ENCODE measurements at regions not wholly inside any gene's neighbourhood (a gene's known extent, or its start where the extent isn't known, plus 50 kb on each side); places are given as distances from the start of the nearest gene placed in this dataset.

DNA sequence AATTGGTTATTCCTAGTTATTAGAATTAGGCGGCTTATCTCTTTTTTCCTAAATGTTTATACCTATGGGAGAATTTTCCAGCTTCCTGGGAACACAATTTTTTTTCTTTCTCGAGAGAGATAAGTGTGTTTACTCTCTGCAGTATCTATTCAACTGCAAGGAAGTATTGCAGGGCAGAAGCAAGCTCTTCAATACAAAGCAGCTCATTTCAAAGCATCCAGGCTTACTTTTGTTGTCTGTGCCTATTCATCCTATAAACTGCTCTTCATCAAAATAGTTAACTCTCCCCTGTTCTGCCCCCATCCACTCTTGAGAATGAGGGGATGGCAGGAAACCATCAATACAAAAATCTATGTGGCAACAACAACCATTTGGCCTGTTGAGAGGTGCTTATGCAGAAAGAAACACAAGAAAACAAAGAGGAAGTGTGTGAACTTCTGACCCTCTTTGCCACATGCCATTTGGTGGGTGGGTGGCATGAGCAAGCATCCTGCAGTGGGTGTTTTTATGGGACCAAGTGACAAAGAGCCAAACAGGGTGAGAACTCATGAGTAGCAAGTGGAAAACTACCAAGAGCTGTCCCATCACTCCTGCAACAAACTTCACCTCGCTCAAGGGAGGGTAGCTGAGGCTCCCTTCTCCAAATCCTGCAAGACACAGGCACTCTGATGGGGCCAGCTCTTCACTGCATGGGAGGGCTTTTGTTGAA, 50.6 kb upstream of the MRPS6 start:
- peak; percentile 33 to 44 for DNase-seq

DNA sequence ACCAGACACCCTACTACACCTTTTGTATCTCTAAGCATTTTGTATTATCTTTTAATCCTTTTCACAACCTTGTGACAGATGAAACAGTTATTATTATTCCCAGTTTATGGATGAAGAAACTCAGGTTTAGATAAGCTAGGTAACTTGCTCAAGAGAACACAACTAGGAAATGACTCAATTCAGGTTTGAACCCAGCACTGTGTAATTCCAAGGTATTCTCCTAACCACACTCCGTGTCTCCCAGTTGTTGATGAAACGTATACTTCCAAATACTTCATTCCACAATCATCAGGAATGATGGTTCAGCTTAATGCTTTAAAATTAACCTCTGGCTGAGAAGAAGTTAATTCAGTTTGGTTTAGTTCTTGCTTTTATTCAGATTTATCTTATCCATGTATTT, 51.7 kb upstream of the MRPS6 start:
- no peak for DNase-seq

DNA sequence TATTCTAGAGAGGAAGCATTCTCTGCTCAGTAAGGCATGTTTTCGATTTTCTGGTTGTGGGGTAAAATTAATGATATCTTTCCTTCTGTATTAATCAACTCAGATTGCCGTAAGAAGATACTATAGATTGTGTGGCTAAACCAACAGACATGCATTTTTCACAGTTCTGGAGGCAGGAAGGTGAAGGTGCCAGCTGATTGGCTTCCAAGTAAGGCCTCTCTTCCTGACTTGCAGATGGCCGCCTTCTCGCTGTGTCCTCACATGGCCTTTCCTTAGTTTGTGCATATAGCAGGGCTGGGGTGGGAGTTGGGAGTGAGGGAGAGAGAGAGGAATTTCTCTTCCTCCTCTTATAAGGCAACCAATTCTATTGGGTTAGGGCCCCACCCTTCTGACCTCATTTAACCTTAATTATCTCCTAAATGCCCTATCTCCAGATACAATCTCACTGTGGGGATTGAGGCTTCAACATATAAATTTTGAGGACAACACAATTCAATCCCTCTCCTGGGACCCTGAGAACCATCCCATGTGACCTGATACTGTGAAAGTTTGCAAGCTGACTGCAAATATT, 52.3 kb upstream of the MRPS6 start:
- no peak for DNase-seq

DNA sequence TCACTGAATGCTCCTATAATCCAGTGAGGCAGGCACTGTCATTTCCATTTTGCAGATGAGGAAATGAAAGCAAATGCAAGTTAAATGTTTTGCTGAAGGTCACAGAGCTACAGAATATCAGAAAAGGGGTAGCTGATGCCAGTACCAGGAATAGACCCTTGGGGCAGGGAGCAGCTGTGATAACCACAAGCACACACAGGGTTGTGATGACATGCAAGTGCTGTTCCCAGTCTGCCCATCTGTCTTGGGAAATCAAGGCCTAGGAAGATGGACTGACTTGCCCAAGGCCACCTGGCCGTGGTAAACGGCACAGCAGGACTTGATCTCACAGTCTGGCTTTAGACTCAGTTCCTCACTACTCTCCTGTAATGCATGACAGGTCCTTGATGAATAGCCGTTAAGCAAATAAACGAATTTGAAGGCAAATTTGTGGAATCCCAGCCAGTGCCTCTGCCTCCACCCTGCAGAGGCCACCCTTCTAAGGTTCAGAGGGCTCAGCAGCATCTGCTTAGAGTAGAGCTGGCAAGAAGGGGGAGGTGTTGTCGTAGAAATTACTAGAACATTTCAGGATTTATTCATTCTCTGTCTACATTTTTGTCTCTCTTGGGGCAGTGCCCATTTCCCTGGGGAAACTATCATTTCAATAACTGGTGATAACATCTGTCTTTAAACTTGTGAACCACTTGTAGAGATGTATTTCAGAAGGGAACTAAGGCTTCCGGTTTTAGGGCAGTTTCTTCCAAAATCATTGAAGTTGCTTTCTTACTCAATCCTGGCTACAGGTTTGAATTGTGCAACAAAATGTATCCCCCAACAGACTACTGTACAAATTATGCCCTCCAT, 53.2 kb upstream of the MRPS6 start:
- DNase-seq: no peak

DNA sequence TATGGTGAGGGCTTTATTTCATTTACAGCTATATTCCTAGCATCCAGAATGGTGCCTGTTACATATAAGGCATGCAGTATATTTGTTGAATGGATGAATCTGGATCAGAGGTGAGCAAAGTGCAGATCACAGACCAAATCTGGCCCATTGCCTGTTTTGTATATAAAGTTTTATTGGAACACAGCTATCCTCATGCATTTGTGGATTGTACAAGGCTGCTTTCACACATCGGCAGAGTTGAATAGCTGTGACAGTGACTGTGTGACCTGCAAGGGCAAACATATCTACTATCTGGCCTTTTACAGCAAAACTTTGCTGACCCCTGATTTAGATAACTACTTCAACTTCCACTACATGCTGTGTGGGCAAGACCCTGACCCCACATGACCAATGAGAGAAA, 54.0 kb upstream of the MRPS6 start:
- no peak for DNase-seq

DNA sequence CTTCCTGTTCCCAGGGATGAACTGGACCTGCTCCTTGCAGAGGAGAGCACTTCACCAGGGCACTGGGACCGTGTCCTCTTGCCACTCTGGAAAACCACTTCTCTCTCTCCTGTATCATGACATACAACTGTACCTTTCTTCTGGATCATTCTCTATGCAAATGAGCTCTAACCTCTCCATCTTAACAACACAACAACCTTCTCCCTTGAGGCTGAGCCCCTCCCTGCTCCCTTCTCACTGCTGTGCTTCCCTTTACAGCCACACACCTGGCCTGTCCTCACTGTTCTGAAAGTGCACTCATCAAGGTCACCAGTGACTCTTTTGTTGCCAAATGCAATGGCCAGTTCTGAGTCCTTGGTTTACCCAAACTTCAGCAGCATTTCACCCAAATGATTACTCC, 54.5 kb upstream of the MRPS6 start:
- DNase-seq: no peak

DNA sequence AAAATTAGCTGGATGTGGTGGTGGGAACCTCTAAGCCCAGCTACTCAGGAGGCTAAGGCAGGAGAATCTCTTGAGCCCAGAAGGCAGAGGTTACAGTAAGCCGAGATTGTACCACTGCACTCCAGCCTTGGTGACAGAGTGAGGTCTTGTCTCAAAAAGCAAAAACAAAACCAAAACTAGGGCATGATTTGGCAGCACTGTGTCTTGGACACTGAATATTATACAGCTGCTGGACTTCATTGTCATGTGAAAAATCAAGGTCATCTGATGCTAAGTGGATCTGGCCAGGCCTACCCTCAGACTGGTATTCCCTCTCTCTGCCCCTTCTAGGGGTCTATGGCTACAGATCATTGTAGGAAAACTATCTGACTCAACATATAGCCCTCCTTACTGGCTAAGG, 55.2 kb upstream of the MRPS6 start:
- no peak for DNase-seq

DNA sequence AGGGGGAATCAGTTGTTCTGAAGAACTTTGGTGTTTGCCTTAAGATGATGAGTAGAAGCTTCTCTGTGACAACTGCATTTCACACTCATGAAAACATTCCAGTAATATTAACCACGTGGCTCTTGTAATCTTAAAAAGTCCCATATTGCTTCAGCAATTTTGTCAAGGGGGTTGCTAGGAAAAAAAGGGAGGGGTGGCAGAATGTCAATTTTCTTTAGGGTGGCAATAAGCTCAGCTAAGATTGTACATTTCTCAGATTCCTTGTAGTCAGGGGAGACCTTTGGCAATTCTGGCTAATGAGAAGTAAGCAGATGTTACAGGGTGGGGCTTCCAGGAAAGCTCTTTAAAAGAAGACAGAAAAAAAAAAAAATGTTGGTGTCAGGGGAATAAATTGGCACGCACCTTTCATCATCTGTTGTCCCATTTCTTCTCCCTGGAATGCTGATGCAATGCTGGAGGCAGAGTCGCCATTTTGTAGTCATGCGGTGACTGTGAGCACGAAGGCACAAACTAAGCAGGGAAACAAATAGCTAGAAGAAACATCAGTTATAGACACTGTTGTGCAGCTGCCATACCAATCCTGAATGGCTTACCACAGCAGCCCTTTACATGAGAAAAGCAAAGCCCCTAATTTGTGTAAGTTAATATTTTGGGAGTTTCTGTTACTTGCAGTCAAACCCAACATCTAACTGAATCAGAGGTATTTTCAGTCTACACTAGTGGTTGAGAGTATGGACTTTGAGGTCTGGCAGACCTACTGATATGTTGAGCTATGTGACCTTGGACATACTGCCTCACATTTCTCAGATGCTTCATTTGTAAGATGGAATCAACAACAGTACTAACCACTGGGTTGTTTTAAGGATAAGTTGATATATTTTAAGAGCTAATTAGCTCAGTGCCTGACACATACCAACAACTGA, 56.1 kb upstream of the MRPS6 start:
- no peak for DNase-seq

DNA sequence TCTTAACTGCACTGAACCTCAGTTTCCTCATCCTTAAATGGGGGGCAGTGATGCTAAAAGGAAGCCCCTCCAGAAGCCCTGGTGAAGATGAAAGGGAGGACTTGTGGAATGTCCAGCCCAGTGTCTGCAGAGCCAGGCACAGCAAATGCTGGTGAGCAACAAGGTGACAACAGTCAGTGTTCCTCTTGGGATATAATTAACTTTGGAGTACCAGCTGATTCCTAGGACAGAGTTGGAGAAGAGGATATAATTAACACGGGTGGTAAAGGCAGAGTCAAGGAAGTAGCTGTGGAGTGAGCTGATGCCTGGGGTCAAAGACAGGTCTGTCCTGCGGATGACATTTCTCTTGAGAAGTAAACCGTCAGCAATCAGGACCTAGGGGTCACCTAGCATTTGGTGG, 60.7 kb upstream of the MRPS6 start:
- DNase-seq: no peak

DNA sequence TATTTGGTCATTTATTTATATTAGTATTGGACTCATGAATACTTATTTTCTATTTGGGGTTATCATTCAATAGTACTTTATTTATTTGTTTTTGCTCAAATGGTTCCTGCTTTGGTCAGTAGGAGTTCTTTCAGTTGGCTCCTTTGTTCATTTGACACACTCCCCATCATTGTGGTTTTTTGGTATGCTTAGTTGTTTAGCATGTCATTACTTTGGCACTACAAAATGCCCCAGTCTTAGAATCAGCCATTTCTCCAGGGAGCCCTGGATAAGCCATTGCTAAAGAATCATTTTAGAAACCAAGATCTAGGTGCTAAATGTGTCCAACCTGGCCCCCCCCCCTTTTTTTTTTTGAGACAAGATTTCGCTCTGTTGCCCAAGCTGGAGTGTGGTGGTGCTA, 61.7 kb upstream of the MRPS6 start:
- no peak for DNase-seq

DNA sequence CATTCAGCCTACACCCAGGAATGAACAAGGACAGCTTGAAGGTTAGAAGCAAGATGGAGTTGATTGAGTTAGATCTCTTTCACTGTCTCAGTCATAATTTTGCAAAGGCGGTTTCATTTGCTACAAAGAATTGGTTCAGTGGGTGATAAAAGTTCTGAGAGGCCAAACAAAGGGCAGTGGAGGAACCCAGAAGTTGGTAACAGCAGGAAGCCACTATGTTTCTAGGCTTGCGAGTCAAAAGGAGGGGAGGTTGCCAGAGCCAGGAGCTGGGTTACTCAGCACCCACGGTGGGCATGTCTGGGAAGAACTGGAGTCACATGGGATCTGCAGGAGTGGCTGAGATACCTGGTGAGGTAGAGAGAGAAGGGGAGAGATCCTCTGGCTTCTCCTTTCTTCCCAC, 64.2 kb upstream of the MRPS6 start:
- DNase-seq: no peak

DNA sequence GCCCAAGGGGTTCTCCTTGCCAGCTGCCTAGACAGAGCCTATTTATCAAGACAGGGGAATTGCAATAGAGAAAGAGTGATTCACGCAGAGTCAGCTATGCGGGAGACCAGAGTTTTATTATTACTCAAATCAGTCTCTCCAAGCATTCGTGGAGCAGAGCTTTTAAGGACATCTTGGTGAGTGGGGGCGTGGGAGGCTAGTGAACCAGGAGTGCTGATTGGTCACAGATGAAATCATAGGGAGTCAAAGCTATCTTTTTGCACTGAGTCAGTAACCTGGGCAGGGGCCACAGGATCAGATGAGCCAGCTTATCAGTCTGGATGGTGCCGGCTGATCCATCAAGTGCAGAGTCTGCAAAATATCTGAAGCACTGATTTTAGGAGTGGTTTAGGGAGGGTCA, 64.8 kb upstream of the MRPS6 start:
- DNase-seq: no peak

DNA sequence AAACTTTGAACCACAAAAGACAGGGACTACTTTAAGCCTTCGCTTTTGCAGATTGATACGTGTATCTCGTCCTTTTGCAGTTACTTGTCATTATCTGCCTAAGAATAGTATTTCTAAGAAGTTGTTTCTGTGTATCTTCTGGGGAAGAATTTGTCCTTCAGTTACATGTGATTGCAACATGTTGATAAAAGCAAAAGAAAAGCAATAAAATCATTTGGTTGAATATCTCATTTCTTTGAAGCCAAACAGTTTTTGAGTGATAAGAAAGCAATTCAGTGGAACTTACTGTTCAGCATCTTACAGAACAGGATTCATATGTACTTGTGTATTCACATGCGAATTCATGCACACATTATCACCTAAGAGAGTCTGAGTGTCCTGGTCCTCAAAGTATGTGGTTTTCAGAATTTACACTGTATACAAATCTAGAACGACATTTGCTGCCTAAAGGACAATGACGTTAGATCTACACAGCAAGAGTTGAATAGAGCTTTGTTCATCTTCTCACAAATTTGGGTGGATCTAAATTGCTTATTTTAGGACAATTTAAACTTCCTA, 66.7 kb upstream of the MRPS6 start:
- no peak for DNase-seq

DNA sequence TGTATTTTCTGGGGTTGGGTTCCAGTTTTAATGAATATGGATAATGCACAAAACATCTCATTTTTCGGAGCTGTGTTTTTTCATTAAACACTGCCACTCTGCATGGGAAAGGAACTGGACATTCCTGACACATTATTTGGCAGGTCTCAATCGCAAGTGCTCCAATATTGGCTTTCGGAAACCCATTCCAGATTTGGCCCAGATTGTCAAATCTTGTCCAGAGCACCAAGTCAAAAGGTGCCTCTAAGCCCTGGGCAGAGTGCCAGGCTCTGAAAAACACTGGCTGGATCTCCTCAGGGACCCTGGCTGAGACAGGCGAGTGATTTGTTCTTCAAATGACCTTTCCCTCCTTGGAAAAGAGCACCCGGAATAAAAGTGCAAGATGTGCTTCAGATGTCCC, 68.4 kb upstream of the MRPS6 start:
- no peak for DNase-seq

DNA sequence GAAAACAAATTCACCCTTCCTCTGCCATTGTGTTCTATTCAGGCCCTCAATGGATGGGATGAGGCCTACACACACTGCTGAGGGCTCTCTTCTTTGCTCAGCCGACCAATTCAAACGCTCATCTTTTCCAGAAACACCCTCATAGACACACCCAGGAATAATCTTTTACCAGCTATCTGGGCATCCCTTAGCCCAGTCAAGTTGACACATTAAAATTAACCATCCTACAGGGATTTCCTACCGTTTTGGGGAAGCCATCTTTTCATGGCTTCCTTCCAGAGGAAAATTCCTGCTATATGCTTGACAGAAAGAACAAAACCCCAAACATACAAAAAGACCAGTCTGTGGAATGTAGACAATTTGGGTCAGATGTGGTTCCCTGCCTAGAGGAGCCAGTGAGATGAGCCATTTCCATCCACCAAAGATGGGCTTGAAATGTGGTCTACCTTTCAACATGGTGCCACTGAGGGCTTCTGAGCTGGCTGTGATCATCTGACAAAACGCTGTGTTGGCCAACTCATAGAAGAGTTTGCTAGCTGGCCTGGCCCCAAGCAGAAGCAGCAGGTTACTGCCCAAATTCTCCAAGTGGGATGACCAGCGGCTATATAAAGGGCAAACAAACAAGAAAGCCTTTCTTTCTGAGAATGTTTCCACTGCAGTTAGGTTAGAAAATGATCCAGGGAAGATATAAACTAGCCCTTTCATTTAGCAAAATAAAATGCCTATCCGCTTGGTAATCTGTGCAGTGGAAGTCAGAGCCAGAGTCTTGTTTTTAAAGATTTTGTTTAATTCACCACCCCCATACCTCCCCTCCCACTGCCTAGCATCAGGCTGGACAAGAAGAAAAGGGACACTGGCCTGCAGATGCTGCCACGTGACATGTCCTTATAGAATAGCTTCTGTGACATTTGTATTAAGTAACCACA, 69.1 kb upstream of the MRPS6 start:
- DNase-seq: no peak

DNA sequence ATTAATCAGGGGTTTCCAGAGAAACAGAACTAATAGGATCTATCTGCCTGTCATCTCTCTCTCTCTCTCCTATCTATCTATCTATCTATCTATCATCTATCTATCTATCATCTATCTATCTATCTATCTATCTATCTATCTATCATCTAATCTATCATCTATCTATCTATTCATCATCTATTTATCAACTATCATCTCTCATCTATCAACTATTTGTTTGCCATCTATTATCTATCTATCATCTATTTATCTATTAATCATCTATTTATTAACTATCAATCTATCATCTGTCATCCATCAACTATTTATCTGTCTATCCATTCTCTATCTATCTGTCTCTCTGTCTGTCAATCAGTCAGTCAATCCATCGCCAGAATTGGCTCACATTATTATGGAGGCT, 70.0 kb upstream of the MRPS6 start:
- DNase-seq: no peak

DNA sequence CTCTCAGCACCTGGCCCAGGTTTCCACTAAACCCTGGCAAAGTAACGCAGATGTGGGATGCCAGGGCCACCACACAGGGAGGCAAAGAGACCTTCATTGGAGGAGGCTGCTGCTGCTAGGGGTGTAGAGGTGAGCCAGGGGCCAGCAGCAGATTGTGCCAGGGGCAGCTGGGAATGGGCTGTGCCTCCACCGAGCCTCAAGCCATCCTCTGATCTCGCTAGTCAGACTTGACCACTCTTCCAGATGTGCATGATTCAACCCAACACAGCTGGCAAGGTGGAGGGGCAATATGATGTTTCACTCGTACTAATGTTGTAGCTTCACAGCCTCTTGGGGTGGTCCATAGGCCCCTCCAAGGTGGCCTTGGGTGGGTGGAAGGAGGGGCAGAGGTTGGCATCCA, 73.0 kb upstream of the MRPS6 start:
- no peak for DNase-seq

DNA sequence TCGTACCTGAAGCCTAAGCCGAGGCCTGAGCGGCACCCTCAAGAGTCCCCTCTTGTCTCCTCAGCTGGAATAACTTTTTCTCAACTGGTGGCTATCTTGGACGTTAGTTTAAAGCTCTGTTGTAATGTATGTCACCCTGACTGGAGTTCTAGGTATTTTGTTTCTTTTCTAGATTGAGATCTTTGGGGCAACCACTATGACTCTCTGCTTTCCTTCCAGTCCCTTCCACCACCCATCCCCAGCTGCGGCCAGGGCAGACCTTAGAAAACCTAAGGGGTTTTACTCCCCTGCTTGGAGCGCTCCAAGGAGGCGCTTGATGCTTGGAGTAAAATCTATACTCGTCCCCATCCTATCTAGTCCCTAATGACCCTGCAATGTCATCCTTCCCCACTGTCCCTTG, 74.6 kb upstream of the MRPS6 start:
- no peak for DNase-seq

DNA sequence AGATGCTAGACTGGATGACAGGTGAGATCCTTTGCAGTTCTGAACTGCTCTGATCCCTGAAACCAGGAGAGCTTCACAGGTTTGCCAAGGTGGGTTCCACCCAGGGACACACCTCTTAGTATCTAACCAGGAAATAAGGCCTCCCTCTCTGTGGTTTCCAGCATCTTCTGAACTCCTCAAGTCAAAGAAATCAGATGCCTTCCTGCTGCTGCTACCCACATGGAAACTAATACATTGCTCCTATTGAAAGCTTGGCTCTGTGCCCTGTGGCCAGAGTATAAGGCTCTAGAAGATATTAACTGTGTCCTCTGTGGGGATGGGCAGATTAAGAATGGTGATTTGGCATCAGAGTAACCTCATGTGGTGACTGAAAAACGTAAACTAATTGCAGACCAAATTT, 75.0 kb upstream of the MRPS6 start:
- no peak for DNase-seq

DNA sequence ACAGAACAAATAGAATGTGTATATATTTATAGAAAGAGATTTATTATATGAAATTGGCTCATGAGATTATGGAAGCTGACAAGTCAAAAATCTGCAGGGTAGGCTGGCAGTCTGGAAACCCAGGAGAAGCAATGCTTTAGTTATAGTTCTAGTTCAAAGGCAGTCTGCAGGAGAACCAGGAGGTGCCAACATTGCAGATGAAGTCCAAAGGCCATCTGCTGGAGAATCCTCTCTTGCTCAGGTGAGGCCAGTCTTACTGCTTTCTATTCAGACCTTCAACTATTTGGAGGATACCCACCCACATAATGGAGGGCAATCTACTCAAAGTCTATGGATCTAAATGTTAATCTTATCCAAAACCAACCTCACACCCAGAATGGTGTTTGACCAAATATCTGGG, 75.9 kb upstream of the MRPS6 start:
- DNase-seq: no peak

DNA sequence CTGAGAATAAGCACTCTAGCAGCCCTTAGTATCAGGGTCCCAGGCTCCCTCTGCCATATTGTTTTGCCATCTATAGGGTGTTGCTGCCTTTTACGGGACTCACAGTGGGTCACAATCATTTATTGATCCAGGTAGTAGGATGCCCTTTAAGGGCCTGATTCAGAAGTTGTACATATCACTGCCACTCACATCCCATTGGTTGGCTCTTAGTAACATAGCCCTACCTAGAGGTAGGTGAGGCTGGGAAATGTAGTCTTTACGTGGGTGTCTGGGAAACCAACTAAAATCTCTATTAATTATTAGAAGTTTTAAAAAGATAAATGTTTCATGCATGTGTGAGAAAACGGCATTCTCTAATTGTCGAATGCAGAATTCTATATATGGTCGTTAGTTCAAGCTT, 78.8 kb upstream of the ATP5PO start:
- DNase-seq: no peak
